Fibroblast of pulmonary artery (primary cell): ENCODE measurements at regions not wholly inside any gene's neighbourhood (a gene's known extent, or its start where the extent isn't known, plus 50 kb on each side); places are given as distances from the start of the nearest gene placed in this dataset.

Experiments
- DNase-seq: peaks from one replicate; pipeline ENCODE4 v3.0.0-alpha.2; 2010; ENCODE audit warnings: low read depth
- H3K4me3 ChIP-seq: replicated peaks from 2 replicates; pipeline ENCODE4 v1.5.1; 2011; ENCODE audit warnings: low read depth, mild to moderate bottlenecking, control low read depth, low read length, moderate library complexity
- TF ChIP-seq, protein P1 (sequence below): IDR thresholded peaks from 2 replicates; pipeline ENCODE4 v1.5.1; 2011; ENCODE audit warnings: mild to moderate bottlenecking, control low read depth, low read length, inconsistent platforms; ENCODE audit errors: missing control alignments

DNA sequence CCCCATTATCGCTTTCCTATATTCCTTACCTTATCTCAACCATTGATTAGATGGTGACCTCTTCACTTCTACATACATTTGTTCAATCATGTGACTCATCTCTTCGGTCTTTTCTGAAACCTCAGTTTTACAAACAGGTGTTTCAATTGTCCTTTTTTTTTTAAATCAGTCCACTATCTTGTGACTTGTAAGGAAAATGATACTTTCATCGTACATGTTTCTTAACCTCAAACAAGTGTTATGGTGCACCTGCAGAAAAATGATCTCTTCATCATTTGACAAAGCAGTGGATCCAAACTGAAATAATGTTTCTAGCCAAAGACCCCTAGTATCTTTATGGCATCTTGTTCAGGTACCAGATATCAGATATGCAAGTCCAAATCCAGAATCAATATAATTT, 1157.2 kb downstream of the MRPL39 start:
- TF ChIP-seq, protein P1, sequence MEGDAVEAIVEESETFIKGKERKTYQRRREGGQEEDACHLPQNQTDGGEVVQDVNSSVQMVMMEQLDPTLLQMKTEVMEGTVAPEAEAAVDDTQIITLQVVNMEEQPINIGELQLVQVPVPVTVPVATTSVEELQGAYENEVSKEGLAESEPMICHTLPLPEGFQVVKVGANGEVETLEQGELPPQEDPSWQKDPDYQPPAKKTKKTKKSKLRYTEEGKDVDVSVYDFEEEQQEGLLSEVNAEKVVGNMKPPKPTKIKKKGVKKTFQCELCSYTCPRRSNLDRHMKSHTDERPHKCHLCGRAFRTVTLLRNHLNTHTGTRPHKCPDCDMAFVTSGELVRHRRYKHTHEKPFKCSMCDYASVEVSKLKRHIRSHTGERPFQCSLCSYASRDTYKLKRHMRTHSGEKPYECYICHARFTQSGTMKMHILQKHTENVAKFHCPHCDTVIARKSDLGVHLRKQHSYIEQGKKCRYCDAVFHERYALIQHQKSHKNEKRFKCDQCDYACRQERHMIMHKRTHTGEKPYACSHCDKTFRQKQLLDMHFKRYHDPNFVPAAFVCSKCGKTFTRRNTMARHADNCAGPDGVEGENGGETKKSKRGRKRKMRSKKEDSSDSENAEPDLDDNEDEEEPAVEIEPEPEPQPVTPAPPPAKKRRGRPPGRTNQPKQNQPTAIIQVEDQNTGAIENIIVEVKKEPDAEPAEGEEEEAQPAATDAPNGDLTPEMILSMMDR = no peak
- no peak for DNase-seq
- H3K4me3 ChIP-seq = no peak overlapping the region

- TF ChIP-seq, protein P1 = no peak
- H3K4me3 ChIP-seq = no peak overlapping the region
Observed at GRCh38 chr21:24445517-24445916, 1161.8 kb downstream of the MRPL39 start.

DNA sequence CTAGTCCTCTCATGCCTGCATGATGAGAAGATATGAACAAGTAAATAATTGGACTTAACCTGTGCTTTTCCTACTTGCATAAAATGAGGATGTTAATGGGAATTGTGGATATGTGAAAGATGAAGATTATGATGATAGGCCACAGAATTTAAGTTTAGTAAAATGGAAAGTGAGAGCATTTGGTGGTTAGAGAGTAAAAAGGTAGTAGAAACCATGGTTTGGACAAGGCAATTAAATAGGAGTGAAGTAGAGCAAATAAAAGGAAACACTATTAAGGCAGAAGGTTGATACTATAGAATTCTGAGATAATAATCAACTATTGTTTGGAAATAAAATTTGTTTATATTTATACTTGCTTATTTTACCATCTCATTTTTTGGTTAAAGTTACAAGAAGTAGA, 1162.5 kb downstream of the MRPL39 start:
- TF ChIP-seq, protein P1 = no peak
- DNase-seq = no peak
- H3K4me3 ChIP-seq = no peak overlapping the region

More at GRCh38 chr21:24445517-24445916, 1161.8 kb downstream of the MRPL39 start:
- DNase-seq = no peak

DNA sequence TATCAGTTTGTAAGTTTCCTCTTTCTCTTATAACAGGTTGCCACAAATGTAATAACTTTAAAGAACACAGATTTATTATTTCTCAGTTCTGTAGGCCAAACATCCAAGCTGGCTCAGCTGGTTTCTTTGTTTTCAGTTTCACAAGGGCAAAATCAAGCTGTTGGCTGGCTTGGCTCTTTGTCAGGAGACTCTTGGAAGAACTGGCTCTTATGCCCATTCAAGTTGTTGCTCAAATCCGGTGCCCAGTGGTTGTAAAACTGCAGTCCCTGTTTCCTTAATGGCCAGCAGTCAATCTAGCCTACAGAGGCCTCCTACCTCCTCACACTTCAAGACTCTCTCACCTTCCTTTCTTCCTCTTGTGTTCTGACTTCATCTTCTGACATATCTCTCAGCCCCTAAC, 1171.0 kb downstream of the MRPL39 start:
- no peak for DNase-seq
- H3K4me3 ChIP-seq = no peak overlapping the region
- TF ChIP-seq, protein P1 = no peak

DNA sequence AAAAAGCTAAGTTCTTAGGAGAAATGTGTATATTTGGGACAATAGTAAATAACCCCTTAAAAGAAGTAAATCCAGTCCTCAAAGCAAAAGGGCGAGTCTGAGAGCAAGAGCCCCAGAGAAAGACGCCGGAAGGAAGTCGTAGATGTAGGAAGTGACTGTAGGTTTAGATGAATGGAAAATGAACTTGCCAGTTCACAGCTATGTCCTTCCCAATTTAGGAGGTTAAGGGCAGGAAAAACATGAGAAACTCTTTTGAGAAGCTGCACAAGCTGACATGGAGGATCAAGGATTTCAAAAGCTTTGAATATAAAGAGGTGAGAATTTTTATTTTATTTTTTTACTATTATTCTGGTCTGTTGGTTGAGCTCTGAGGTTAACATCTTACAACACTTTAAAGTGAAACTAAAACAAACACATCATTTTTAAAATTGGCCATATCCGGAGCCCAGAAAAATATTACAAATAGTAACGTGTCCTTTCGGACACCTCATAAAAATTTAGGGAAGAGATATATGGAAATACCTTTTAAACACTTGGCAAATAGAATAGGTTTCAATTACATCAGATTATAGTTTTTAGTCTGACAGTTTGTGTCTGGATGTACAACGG, 1178.6 kb downstream of the MRPL39 start:
- TF ChIP-seq, protein P1 = no peak
- no peak for DNase-seq
- no peak overlapping the region for H3K4me3 ChIP-seq

- TF ChIP-seq, protein P1 = no peak
- DNase-seq = no peak
- no peak overlapping the region for H3K4me3 ChIP-seq
Observed at GRCh38 chr21:24424776-24425175, 1182.5 kb downstream of the MRPL39 start.

DNA sequence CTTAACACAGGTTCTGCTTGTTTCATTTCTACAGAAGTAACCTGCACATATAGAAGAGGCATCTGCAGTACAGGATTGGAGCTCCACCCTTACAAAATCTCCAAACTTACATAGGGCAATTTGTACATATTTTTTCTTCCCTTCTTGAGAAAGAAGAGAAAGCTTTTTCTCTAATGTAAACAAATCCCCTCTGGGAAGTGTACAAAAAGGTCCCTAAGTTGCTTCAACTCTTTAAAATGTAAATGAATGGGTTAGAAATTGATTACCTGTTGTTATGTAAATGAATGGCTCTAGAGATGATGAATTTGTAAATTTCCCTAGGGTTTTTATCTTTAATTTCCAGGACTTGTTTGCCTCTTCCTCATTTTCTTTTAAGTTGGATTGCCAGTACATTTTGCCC, 1183.7 kb downstream of the MRPL39 start:
- TF ChIP-seq, protein P1 = no peak
- H3K4me3 ChIP-seq = no peak overlapping the region
- no peak for DNase-seq
